Hematopoietic multipotent progenitor cell (in vitro differentiated cells): ENCODE measurements at regions not wholly inside any gene's neighbourhood (a gene's known extent, or its start where the extent isn't known, plus 50 kb on each side); places are given as distances from the start of the nearest gene placed in this dataset.
A peak's percentile ranks its signal among the peaks of the same experiment; 100 is the strongest.

Source experiments
- DNase-seq, 3 donors: peaks; one replicate each; pipeline ENCODE4 v3.0.0-alpha.2; 2011 to 2015; ENCODE audit warnings: low read depth in 2 of 3, low spot score in 2 of 3

GRCh38 chr12:92583910-92584309 lies 118.9 kb upstream of the PLEKHG7 start:
- DNase-seq, result no peak

DNA sequence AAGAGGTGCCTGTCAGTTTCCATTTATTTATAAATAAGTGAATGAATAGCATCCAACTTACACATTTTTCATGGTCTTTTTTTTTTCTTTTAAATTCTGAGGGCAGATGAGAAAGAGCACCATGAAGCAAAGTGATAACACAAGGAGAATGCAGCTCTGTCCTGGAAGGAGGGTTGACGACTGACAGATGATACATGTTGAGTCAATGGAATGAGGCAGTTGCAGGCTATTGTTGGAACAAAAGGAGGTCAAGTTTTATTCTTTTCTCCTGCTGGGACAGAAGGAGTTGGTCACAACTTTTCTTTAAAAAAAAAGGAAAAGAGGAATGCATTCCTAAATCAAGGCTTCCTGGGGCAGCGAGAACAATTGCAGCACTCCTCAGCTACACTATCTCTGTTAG lies 119.9 kb upstream of the PLEKHG7 start:
- DNase-seq, result no peak

DNA sequence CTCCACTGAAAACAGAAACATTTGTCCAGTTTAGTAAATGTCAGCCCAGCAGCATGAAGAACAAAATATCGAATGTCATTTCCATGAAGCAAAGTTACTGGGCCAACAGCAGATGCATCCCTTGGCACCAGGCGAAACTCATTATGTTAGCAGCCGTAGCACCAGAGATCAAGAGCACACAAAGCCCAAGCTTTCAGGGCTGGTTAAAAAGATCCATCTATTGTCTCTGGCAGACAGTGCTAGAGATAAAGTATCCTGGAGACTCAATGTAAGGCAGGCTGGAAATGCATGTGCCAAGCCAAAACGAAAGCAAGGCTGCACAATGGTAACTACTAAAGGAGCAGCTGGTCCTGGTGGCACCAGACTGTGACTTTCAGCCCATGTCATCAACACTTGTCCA lies 120.3 kb upstream of the PLEKHG7 start:
- no peak for DNase-seq

DNA sequence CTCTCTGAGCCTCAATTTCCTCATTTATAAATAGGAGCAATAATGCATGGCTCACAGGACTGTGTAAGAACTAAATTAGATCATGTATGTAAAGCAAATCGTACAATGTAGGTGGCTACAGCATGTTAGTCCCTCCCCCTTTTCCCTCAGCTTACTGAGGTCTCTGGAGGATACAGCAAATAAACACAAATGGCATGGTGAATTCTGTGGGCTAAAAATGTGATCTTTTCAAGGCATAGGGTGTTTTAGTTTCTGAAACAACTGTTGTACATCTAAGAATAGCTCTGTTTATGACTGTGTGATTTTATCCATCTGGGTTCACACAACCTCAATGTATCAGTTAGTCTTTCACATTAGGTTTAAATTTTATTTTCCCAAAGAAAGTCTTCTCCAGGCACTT lies 121.2 kb upstream of the PLEKHG7 start:
- no peak for DNase-seq

DNA sequence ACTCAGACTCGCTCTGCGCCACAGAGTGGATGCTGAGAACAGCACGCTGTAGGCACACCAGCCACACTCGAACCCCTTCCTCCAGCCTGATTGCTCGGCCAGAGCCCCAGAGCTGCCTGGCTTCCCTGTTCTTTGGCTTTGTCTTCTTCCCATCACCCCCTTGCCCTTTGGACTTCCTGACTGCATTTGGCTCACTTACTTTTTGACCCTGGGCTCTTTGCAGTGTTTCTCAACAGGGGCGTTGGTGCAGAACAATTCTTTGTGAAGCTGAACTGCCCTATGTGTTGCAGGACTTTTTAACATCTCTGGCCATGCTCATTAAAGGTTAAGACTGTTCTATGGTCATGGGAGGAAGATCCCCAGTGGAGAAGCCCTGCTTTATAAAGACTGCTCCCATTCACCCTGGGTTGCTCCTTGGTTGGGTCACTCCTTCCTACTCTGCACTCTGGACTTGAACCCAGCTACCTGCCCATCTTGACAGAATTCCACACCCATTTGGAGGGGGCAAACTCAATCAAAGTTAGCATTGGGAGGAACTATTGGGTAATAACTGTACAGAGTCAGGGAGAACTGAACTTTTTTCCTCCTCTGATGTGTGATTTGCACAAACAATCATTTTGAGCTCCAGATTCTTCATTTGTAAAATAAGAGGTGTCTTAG lies 127.7 kb upstream of the PLEKHG7 start:
- no peak for DNase-seq

DNA sequence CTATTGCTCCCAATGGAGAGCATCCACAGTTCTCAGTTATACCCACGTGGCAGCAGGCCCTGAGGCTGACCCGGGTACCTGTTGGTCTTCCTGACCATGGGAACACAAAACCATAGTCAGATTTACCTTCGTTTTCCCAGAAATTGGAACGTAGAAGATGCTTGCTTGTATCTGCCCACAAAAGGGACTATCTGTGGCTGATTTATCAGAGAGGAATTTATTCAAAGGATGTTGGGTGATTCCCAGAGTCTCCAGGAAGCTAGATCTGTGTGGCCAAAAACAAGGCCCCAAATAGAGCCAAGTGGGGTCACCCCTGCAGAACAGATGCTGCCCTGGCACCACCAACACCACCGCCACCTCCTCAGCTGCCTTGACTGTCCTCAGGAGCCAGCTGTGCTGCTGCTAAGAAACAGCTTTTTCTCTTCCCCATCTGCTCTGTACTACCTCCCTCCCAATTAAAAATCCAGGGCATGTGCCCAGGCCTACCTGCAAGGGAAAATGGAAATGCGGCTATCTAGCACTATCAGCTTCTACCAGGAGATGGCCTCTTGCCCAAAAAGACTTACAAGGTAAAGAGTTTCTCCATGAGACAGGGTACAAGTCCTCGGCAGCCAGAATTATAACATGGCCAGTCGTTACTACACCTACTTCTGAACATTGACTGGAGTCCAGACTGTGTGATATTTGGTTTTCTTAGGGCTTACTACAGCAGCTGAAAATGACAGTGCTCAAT lies 128.6 kb upstream of the PLEKHG7 start:
- DNase-seq, result peak in 1 of 3 donors; percentile 15

- no peak for DNase-seq
Observed at GRCh38 chr12:92573104-92573503, 129.7 kb upstream of the PLEKHG7 start.

DNA sequence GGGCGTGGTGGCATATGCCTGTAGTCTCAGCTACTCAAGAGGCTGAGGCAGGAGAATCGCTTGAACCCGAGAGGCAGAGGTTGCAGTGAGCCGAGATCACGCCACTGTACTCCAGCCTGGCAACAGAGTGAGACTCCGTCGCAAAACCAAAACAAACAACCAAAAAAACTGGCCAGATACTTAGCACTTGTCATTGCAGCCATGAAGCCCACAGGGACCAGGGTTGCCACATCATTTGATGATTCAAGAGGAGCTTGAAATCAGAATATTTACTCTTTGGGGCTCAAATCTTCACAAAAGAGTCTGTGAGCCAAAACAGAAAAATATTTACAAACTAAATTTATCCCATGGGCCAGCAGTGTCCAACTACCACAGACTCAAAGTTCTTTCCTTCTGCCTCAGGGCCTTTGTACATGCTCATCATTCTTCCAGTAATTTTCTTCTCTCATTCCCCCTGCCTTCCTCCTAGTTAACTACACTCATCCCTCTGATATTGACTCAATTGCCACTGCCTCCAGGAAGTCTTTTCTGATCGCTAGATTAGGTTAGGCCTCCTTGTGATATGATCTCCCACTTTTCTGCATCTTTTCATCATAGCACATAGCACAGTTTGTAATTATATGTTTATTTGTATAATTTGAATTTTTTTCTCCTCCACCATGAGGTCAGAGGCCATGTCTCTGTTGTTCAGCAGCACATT lies 130.8 kb upstream of the PLEKHG7 start:
- no peak for DNase-seq

GRCh38 chr12:92571169-92571568 lies 131.6 kb upstream of the PLEKHG7 start:
- DNase-seq, result no peak

GRCh38 chr12:92570056-92570753 lies 132.6 kb upstream of the PLEKHG7 start:
- DNase-seq, result peak; percentile 50 to 74 (median 56)

DNA sequence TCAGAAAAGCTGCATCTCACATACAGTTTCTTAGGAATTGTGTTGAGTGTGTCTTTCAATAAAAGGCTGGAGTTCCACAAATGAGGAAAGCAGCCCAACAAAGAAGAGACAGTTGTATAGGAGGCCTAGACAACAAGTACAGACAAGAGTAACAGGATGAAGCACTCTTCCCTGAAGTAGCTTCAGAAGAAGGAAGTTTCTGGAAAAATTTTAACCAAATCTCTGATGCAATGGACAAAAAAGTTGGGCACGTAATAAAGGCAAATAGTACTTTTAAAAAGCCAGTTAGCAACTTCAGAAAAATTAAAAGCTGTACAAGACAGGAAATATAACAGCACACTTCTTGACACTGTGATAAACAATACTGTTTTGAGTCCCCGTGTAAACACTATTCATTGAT lies 134.1 kb upstream of the PLEKHG7 start:
- no peak for DNase-seq

GRCh38 chr12:92566448-92567019 lies 136.3 kb upstream of the PLEKHG7 start:
- DNase-seq, result no peak

GRCh38 chr12:92563819-92564218 lies 139.0 kb upstream of the PLEKHG7 start:
- DNase-seq, result no peak

DNA sequence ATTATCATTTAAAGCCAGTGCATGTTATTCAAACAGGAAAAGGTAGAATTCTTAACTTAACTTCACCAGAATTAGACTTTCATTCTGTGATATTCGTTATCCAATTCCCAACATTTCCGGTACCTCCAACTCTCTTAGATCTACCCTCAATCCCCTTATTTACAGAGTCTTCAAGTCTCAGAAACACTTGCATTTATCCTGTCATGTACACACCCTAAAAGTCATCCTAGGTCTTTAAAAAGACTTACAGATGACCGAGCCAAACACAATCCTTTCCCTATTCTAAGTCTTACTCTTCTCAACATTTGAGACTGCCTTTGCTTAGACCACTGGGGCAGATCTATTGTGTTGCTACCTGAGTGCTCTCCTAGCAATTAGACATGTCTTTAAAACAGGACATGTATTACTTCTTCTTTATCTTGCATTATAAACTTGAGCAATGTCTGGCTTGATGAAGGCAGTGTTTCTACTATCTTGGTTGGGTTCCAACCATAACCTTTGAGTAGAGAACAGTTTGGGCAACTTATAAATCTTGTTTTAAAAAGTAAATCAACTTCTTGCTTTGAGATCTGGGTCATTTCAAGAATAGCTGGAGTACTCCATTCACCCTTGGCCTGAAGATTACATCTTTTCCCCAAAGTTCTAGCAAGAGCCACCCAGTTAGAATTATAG lies 140.6 kb upstream of the PLEKHG7 start:
- DNase-seq, result no peak

- DNase-seq, result no peak
Observed at GRCh38 chr12:92561543-92561899, 141.3 kb upstream of the PLEKHG7 start.

GRCh38 chr12:92560713-92561542 lies 141.9 kb upstream of the PLEKHG7 start:
- no peak for DNase-seq

- DNase-seq, result no peak
Observed at GRCh38 chr12:92558806-92559205, 144.0 kb upstream of the PLEKHG7 start.

DNA sequence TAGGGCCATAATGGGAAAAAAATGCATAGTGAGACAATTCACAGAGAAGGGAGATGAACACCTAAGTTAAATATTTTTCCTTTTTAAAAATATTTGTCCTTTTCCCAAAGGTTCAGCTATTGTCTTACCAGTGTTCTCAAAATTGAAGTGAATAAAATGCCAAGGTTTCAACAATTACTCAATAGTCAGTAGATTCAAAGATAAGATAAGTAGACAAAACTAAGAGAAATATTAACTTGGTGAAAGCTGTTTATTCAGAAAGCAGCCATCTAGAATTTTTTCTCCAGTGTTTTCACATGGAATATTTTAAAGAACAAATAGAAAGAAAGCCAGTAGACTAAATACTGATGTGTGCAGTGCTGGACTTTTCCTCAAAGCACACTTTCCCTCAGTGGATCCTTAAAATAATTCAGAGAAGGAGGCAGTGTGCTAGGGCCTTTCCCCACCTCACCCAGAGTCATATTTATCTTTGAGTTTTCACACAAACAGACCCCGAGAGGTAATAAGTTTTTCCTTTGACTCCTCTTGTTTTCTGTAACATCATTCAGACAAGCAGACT lies 144.5 kb upstream of the PLEKHG7 start:
- no peak for DNase-seq

DNA sequence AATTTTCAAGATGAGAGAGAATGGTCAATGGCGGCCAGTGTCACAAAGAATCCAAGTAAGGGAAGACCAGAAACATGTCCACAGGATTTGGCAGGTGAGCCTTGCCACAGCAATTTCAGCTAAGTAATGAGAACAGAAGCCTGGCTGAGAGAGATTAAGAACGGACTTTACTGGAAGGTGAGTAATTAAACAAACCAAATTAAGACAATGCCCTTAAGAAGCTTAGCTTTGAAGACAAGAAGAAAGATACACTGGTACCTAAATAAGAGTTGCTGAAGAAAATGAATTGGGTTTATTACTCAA lies 145.4 kb upstream of the PLEKHG7 start:
- no peak for DNase-seq
